Caco-2 (cell line): ENCODE measurements at regions not wholly inside any gene's neighbourhood (a gene's known extent, or its start where the extent isn't known, plus 50 kb on each side); places are given as distances from the start of the nearest gene placed in this dataset.

Experiments used
- BruUV-seq: library from RNA; stranded (reverse); fragments of 400-500 nt; replicated peaks from 2 replicates; lab custom pipeline; 2021; lab: Mats Ljungman, UMichigan
- CTCF ChIA-PET: fragments of 300-600 bp; sonication (Branson Sonifier 250); formaldehyde crosslinking; loops from one replicate; lab custom pipeline; 2022; ENCODE audit warnings: antibody characterized with exemption; lab: Charles Lee
- POLR2A ChIA-PET: fragments of 300-600 bp; sonication (Branson Sonifier 250); formaldehyde crosslinking; loops from one replicate; lab custom pipeline; 2022; ENCODE audit warnings: antibody characterized with exemption; lab: Charles Lee
- DNase-seq, 2 experiments: peaks; one replicate each; pipeline versions ENCODE4 v3.0.0 to v3.0.0-alpha.2; 2020 to 2022
- H3K27me3 ChIP-seq: replicated peaks from 2 replicates; pipeline ENCODE4 v1.6.0; 2011; ENCODE audit warnings: low read length; ENCODE audit not compliant: control insufficient read depth, insufficient read depth
- H3K36me3 ChIP-seq: 2 replicates; pipeline ENCODE4 v1.5.1; 2011; ENCODE audit warnings: low read length; ENCODE audit not compliant: control insufficient read depth, insufficient read depth
- H3K4me1 ChIP-seq: fragments of 250-450 bp; sonication (Bioruptor Pico); 2 replicates; pipeline ENCODE4 v1.5.1; 2020; ENCODE audit warnings: mild to moderate bottlenecking
- H3K4me3 ChIP-seq: 2 replicates; pipeline ENCODE4 v1.5.1; 2011; ENCODE audit warnings: low read depth, mild to moderate bottlenecking, control low read depth, low read length
- H3K9me3 ChIP-seq: fragments of 250-450 bp; sonication (Bioruptor Pico); 2 replicates; pipeline ENCODE4 v1.5.1; 2020; ENCODE audit warnings: mild to moderate bottlenecking, moderate library complexity
- H3K27ac Mint-ChIP-seq: one replicate; pipeline ENCODE4 v1.8.0; 2022; ENCODE audit warnings: mixed read lengths; ENCODE audit not compliant: unreplicated experiment
- H3K27me3 Mint-ChIP-seq: one replicate; pipeline ENCODE4 v1.8.0; 2022; ENCODE audit warnings: mixed read lengths; ENCODE audit not compliant: insufficient read depth, unreplicated experiment
- H3K36me3 Mint-ChIP-seq: one replicate; pipeline ENCODE4 v1.8.0; 2022; ENCODE audit warnings: mild to moderate bottlenecking, mixed read lengths; ENCODE audit not compliant: insufficient read depth, unreplicated experiment
- H3K4me1 Mint-ChIP-seq: one replicate; pipeline ENCODE4 v1.8.0; 2022; ENCODE audit warnings: low read depth, mixed read lengths; ENCODE audit not compliant: unreplicated experiment
- H3K4me3 Mint-ChIP-seq: one replicate; pipeline ENCODE4 v1.8.0; 2022; ENCODE audit warnings: mild to moderate bottlenecking, moderate library complexity, mixed read lengths; ENCODE audit not compliant: unreplicated experiment
- H3K9me3 Mint-ChIP-seq: one replicate; pipeline ENCODE4 v1.8.0; 2022; ENCODE audit warnings: mixed read lengths; ENCODE audit not compliant: unreplicated experiment
- intact Hi-C: fragments of 100-400 bp; cut with micrococcal nuclease; formaldehyde crosslinking; loops from one replicate; pipeline ENCODE4 v1.10.0; 2022; ENCODE audit not compliant: unreplicated experiment
- TF ChIP-seq, protein P1 (sequence below), 2 experiments: fragments of 200-600 bp in 1 of 2; IDR thresholded peaks; 1 replicate in 1 of 2; 2 replicates in 1 of 2; pipeline versions ENCODE4 v1.5.1 to v1.8.0; 2011 to 2022; ENCODE audit warnings: antibody characterized with exemption in 1 of 2, control low read depth in 1 of 2, inconsistent platforms in 1 of 2, low read depth in 1 of 2, low read length in 1 of 2, mild to moderate bottlenecking in 1 of 2, moderate library complexity in 1 of 2; ENCODE audit not compliant: insufficient read depth in 1 of 2, severe bottlenecking in 1 of 2, unreplicated experiment in 1 of 2

DNA sequence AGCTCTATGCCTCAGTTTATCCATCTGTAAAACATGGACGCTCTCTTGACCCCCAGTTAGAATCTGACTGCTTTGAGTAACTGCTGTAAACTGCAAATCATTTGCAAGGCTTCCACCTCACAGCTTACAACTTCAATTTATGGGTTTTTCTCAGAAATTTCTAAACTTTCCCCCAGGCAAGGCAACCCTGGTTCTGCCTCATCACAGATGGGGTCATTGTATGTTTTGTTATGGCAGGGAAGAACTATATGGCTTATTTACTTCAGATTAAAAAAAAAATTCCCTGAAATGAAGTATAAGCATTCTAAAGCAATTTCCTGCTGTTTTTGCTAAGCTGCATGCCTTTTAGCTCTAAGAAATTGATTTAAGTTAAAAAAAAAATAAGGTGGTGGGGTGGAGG, 60.0 kb downstream of the TMEM215 start:
- ChIA-PET POLR2A (no interaction called here), CTCF (no interaction called here)

GRCh38 chr9:32844259-32844658, 60.9 kb downstream of the TMEM215 start:
- Histone ChIP-seq H3K27me3 (no peaks in the 10 kb centered on the region), H3K4me3 (no peak overlapping the region), H3K4me1 (no peaks in the 10 kb centered on the region), H3K9me3 (no peaks in the 10 kb centered on the region), H3K36me3 (no peaks in the 10 kb centered on the region)
- intact Hi-C loops, result loop anchor here (5.0 kb wide), 1 partner anchor 123 kb away; no protein-coding TSS in a partner anchor
- ChIA-PET POLR2A (no interaction called here), CTCF (no interaction called here)
- no peak overlapping the region for H3K27ac Mint-ChIP-seq
- TF ChIP-seq, protein P1, sequence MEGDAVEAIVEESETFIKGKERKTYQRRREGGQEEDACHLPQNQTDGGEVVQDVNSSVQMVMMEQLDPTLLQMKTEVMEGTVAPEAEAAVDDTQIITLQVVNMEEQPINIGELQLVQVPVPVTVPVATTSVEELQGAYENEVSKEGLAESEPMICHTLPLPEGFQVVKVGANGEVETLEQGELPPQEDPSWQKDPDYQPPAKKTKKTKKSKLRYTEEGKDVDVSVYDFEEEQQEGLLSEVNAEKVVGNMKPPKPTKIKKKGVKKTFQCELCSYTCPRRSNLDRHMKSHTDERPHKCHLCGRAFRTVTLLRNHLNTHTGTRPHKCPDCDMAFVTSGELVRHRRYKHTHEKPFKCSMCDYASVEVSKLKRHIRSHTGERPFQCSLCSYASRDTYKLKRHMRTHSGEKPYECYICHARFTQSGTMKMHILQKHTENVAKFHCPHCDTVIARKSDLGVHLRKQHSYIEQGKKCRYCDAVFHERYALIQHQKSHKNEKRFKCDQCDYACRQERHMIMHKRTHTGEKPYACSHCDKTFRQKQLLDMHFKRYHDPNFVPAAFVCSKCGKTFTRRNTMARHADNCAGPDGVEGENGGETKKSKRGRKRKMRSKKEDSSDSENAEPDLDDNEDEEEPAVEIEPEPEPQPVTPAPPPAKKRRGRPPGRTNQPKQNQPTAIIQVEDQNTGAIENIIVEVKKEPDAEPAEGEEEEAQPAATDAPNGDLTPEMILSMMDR (IDR thresholded peaks at IDR 0.05; ENCODE audit: insufficient read depth in 1 of 2, low read depth in 1 of 2, low read length in 1 of 2, severe bottlenecking in 1 of 2, unreplicated experiment in 1 of 2), result no peak
- peaks cover 6% of the 10 kb centered on the region for H3K9me3 Mint-ChIP-seq
- H3K4me3 Mint-ChIP-seq, result no peak overlapping the region
- peaks cover 25% of the 10 kb centered on the region for H3K27me3 Mint-ChIP-seq
- H3K36me3 Mint-ChIP-seq, result no peaks in the 10 kb centered on the region
- no TSS peak for BruUV-seq
- no peaks in the 10 kb centered on the region for H3K4me1 Mint-ChIP-seq
- no peak for DNase-seq

More for the DNA sequence above, 60.0 kb downstream of the TMEM215 start:
- no peak for DNase-seq
- peaks cover 23% of the 10 kb centered on the region for H3K27me3 Mint-ChIP-seq
- no peaks in the 10 kb centered on the region for H3K36me3 Mint-ChIP-seq
- Histone ChIP-seq H3K4me1 (no peaks in the 10 kb centered on the region), H3K36me3 (no peaks in the 10 kb centered on the region), H3K27me3 (no peaks in the 10 kb centered on the region), H3K9me3 (no peaks in the 10 kb centered on the region), H3K4me3 (no peak overlapping the region)
- H3K4me3 Mint-ChIP-seq, result no peak overlapping the region
- intact Hi-C loops, result loop anchor here (5.0 kb wide), 1 partner anchor 124 kb away; no protein-coding TSS in a partner anchor
- BruUV-seq, result no TSS peak
- H3K27ac Mint-ChIP-seq, result no peak overlapping the region
- H3K4me1 Mint-ChIP-seq, result no peaks in the 10 kb centered on the region
- peaks cover 6% of the 10 kb centered on the region for H3K9me3 Mint-ChIP-seq
- TF ChIP-seq, protein P1 (IDR thresholded peaks at IDR 0.05; ENCODE audit: insufficient read depth in 1 of 2, low read depth in 1 of 2, low read length in 1 of 2, severe bottlenecking in 1 of 2, unreplicated experiment in 1 of 2), result no peak

DNA sequence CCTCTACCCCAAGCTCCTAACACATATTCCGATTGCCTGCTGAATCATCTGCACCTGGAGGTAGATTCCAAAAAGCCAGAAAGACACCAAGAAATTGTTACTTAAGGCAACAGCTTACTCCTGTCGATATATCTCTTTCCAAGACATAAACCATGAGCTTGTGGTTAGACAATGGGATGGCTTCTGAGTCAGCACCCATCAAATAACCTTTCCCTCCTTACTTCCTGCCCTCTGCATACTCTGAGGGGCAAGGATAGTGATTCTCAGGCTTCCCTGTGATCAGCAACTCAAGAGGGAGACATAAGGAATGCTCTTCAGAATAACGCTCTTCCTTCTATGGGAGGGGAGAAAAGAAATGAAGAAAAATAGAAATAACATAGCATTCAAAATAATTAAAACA, 70.9 kb downstream of the TMEM215 start:
- H3K27me3 Mint-ChIP-seq, result peaks cover 24% of the 10 kb centered on the region
- H3K4me3 ChIP-seq, result no peak overlapping the region
- BruUV-seq, result no TSS peak
- no peak overlapping the region for H3K27ac Mint-ChIP-seq
- intact Hi-C loops, result no loop called here
- no peak overlapping the region for H3K4me3 Mint-ChIP-seq
- CTCF ChIA-PET, result no interaction called here
- H3K4me1 Mint-ChIP-seq, result no peaks in the 10 kb centered on the region
- H3K9me3 ChIP-seq, result no peaks in the 10 kb centered on the region
- no peaks in the 10 kb centered on the region for H3K9me3 Mint-ChIP-seq
- H3K36me3 ChIP-seq, result no peaks in the 10 kb centered on the region
- POLR2A ChIA-PET, result no interaction called here
- H3K27me3 ChIP-seq, result no peaks in the 10 kb centered on the region
- TF ChIP-seq, protein P1 (IDR thresholded peaks at IDR 0.05; ENCODE audit: insufficient read depth in 1 of 2, low read depth in 1 of 2, low read length in 1 of 2, severe bottlenecking in 1 of 2, unreplicated experiment in 1 of 2), result no peak
- no peak for DNase-seq
- no peaks in the 10 kb centered on the region for H3K4me1 ChIP-seq
- H3K36me3 Mint-ChIP-seq, result no peaks in the 10 kb centered on the region
